ENCODE measurements at regions not wholly inside any gene's neighbourhood (a gene's known extent, or its start where the extent isn't known, plus 50 kb on each side); places are given as distances from the start of the nearest gene placed in this dataset.
"Not testable (repeated sequence)": the region's sequence is repeated elsewhere in the genome, so short reads cannot be mapped to it uniquely, and the experiment has no call there.

GRCh38 chr13:76295020-76295419 is 591.2 kb downstream of the KCTD12 start:
- not testable (repeated sequence) for TF ChIP-seq POLR2A (IDR thresholded peaks at IDR 0.05)
- TF ChIP-seq, protein P1, sequence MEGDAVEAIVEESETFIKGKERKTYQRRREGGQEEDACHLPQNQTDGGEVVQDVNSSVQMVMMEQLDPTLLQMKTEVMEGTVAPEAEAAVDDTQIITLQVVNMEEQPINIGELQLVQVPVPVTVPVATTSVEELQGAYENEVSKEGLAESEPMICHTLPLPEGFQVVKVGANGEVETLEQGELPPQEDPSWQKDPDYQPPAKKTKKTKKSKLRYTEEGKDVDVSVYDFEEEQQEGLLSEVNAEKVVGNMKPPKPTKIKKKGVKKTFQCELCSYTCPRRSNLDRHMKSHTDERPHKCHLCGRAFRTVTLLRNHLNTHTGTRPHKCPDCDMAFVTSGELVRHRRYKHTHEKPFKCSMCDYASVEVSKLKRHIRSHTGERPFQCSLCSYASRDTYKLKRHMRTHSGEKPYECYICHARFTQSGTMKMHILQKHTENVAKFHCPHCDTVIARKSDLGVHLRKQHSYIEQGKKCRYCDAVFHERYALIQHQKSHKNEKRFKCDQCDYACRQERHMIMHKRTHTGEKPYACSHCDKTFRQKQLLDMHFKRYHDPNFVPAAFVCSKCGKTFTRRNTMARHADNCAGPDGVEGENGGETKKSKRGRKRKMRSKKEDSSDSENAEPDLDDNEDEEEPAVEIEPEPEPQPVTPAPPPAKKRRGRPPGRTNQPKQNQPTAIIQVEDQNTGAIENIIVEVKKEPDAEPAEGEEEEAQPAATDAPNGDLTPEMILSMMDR (IDR thresholded peaks at IDR 0.05): not testable (repeated sequence)

All from Peyer's patch (tissue), 4 donors.